Psoas muscle (tissue), 7 donors: ENCODE measurements at regions not wholly inside any gene's neighbourhood (a gene's known extent, or its start where the extent isn't known, plus 50 kb on each side); places are given as distances from the start of the nearest gene placed in this dataset.
"Not testable (repeated sequence)": the region's sequence is repeated elsewhere in the genome, so short reads cannot be mapped to it uniquely, and the experiment has no call there.

Experiments used
- ATAC-seq, 4 donors: fragments of 200-7000 bp; cut with Tn5 transposase; one replicate each; pipeline ENCODE4 v1.9.1; 2020; ENCODE audit warnings: moderate library complexity in 3 of 4, mild to moderate bottlenecking in 2 of 4
- DNase-seq, 2 donors: peaks; one replicate each; pipeline ENCODE4 v3.0.0-alpha.2; 2020
- H3K27ac ChIP-seq: fragments of 200-600 bp; one replicate; pipeline ENCODE4 v1.8.0; 2022
- H3K27me3 ChIP-seq, 3 donors: fragments of 200-600 bp in 1 of 3; one replicate each; pipeline versions ENCODE4 v1.6.1 to v1.8.0; 2013 to 2022; ENCODE audit warnings: low read length in 2 of 3, mild to moderate bottlenecking in 2 of 3, moderate library complexity in 1 of 3; ENCODE audit not compliant: insufficient read depth in 3 of 3
- H3K36me3 ChIP-seq, 2 donors: fragments of 200-600 bp in 1 of 2; one replicate each; pipeline versions ENCODE4 v1.6.1 to v1.8.0; 2013 to 2022; ENCODE audit warnings: low read depth in 1 of 2, mild to moderate bottlenecking in 1 of 2, moderate library complexity in 1 of 2; ENCODE audit not compliant: insufficient read depth in 1 of 2
- H3K4me1 ChIP-seq: fragments of 200-600 bp; one replicate; pipeline ENCODE4 v1.8.0; 2022
- H3K4me3 ChIP-seq: fragments of 200-600 bp; one replicate; pipeline ENCODE4 v1.8.0; 2022; ENCODE audit warnings: mild to moderate bottlenecking
- H3K9me3 ChIP-seq: fragments of 200-600 bp; one replicate; pipeline ENCODE4 v1.8.0; 2022
- WGBS, 3 donors: extraction: QIAGEN DNeasy Blood & Tissue Kit; methylation state at CpG; one replicate each; pipeline versions ENCODE4 v1.1.6 to v1.1.7; 2013; 5-methylcytosine and 5-hydroxymethylcytosine counted together
- intact Hi-C, 2 donors: fragments of 100-400 bp; cut with DNase I; formaldehyde crosslinking; loops; one replicate each; pipeline versions ENCODE4 v1.11.0 to v1.14.2; 2022
- TF ChIP-seq, protein P1 (sequence below): fragments of 200-600 bp; IDR thresholded peaks from one replicate; pipeline ENCODE4 v1.8.0; 2022; ENCODE audit warnings: antibody characterized with exemption
- donor health status: healthy with polysubstance abuse.
- donor health status: DM: no; HTN: no; CAD: no; lungs with moderate emphysema.
- donor health status: Bipolar disorder and iron deficiency.
- donor health status: healthy.
- donor health status: DM: yes; HTN: yes; CAD: no.
- donor health status: DM: no; HTN: no; CAD: no.
- donor health status: DM: yes; HTN: yes; CAD: no.

DNA sequence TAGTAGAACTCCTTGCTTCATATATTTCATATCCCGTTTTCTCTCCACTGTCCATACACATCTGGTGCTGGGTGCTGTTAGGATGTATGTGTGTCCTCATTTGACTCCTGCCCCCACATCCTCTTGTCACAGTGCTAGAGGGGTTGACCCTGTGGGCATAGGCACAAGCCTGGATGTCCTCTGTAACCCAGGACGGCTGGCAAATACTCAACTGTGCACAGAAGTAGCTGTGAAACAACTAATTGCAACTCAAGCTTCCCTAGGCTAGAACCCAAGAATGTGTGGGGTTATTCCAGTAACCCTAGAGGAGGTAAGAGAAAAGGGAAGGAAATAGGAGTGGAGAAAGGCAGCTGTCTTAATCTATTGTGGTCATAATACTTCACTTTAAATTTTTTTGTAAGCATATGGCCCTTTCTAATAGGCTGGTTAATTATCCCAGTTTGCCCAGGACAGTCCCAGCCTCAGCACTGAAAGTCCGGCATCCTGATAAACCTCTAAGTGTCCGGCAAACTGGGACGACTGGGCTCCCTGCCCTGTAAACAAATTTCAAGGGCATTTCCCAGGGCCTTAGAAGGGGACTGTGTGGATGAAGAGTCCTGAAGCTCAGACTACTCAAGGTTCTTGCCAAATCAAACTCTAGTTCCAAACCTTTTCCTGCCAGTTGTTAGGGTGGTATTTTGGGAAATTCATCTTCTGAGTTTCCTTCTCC, 283.2 kb upstream of the CELF2 start:
- no peak for DNase-seq
- no peaks in the 10 kb centered on the region for H3K36me3 ChIP-seq
- ATAC-seq, result no peak
- WGBS, 3 donors, result 44 to 62% (median 49%) methylated on average over 5 of the region's 5 CpGs
- no peaks in the 10 kb centered on the region for H3K9me3 ChIP-seq
- no peak overlapping the region for H3K27ac ChIP-seq
- H3K4me1 ChIP-seq, result no peaks in the 10 kb centered on the region
- no peaks in the 10 kb centered on the region for H3K27me3 ChIP-seq
- no peak overlapping the region for H3K4me3 ChIP-seq
- TF ChIP-seq, protein P1, sequence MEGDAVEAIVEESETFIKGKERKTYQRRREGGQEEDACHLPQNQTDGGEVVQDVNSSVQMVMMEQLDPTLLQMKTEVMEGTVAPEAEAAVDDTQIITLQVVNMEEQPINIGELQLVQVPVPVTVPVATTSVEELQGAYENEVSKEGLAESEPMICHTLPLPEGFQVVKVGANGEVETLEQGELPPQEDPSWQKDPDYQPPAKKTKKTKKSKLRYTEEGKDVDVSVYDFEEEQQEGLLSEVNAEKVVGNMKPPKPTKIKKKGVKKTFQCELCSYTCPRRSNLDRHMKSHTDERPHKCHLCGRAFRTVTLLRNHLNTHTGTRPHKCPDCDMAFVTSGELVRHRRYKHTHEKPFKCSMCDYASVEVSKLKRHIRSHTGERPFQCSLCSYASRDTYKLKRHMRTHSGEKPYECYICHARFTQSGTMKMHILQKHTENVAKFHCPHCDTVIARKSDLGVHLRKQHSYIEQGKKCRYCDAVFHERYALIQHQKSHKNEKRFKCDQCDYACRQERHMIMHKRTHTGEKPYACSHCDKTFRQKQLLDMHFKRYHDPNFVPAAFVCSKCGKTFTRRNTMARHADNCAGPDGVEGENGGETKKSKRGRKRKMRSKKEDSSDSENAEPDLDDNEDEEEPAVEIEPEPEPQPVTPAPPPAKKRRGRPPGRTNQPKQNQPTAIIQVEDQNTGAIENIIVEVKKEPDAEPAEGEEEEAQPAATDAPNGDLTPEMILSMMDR, result no peak
- intact Hi-C loops, result no loop called here

DNA sequence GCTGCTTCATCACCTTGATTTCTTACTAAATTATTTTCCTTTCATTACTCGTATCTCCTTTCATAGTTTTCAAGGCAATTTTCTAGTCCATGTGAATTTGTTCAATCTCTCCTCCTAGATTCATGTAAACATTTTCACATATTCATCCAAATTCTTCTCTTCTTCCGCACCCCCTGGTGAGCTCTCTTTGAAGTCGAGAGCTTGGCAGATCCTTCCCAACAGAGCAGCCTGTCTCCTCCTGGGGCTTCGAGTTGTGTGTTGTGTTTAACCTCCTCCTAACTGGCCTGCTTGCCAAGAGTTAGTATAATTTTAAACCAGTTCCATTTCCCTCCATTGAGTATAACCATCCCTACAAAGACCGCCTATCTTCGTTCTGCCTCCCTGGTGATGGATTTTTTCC, 272.4 kb upstream of the CELF2 start:
- Histone ChIP-seq H3K36me3 (no peaks in the 10 kb centered on the region), H3K27ac (no peak overlapping the region), H3K9me3 (no peaks in the 10 kb centered on the region), H3K4me3 (no peak overlapping the region), H3K4me1 (no peaks in the 10 kb centered on the region), H3K27me3 (no peaks in the 10 kb centered on the region)
- ATAC-seq, result no peak
- intact Hi-C loops, result no loop called here
- 75 to 77% (median 76%) methylated on average over 6 of the region's 6 CpGs for WGBS, 3 donors
- no peak for DNase-seq
- TF ChIP-seq, protein P1, result no peak

DNA sequence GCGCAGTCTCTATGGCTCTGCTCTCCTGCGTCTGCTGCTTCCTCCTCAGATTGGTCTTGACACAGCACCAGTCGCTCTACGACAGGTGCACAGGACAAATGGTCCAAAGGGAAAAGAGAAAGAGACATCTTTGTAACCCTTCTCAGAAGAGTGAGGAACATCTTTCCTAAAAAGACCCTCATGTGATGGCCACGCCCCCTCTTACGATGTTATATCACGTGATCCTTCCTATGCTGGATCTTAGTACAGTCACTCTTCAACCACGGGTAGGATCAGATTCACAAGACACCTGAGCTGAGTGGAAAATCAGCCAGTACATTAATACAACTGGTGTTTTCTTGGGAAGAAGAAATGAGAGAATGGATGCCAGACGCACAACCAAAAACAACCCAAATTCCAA, 262.2 kb upstream of the CELF2 start:
- H3K4me1 ChIP-seq, result no peaks in the 10 kb centered on the region
- H3K27me3 ChIP-seq, result no peaks in the 10 kb centered on the region
- H3K4me3 ChIP-seq, result no peak overlapping the region
- DNase-seq (no peak), ATAC-seq (no peak)
- H3K9me3 ChIP-seq, result no peaks in the 10 kb centered on the region
- no peak overlapping the region for H3K27ac ChIP-seq
- WGBS, 3 donors, result 77 to 94% (median 80%) methylated on average over 9 of the region's 9 CpGs
- TF ChIP-seq, protein P1, result no peak
- intact Hi-C loops, result no loop called here
- H3K36me3 ChIP-seq, result no peaks in the 10 kb centered on the region

DNA sequence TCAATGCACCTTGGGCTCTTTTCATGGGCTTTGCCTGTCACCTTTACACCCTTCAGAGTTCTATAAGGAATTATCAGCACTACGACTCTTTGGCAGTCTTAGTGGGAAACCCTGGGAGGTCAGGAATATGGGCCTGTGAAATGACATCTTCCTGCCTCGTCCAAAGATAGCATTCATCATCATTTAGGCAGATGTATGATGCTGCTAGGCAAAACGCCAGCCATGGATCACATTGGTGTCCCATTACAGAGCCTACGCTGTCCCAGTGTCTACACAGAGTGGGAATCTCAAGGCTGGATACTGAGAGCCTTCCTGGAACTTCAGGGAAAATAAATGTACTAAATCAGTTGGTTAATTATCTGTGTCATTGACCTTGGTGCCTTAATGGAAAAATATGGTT, 259.4 kb upstream of the CELF2 start:
- Histone ChIP-seq H3K27me3 (no peaks in the 10 kb centered on the region), H3K4me1 (no peaks in the 10 kb centered on the region), H3K4me3 (no peak overlapping the region), H3K9me3 (no peaks in the 10 kb centered on the region), H3K36me3 (no peaks in the 10 kb centered on the region), H3K27ac (no peak overlapping the region)
- intact Hi-C loops, result no loop called here
- no peak for DNase-seq
- 25 to 30% (median 26%) methylated on average over 4 of the region's 4 CpGs for WGBS, 3 donors
- TF ChIP-seq, protein P1, result no peak
- ATAC-seq, result peak in 2 of 4 donors; percentile 47 to 67

DNA sequence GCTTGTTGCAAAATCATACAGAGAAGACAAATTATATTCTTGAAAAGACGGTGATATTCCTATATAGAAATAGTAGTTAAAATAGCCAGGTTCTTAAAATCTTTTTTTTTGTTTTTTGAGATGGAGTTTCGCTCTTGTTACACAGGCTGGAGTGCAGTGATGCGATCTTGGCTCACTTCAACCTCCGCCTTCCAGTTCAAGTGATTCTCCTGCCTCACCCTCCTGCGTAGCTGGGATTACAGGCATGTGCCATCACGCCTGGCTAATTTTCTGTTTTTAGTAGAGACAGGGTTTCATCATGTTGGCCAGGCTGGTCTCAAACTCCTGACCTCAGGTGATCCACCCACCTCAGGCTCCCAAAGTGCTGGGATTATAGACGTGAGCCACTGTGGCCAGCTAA, 257.9 kb upstream of the CELF2 start:
- intact Hi-C loops, H3K36me3 ChIP-seq, ATAC-seq, H3K4me1 ChIP-seq, H3K9me3 ChIP-seq, H3K27me3 ChIP-seq, DNase-seq, H3K27ac ChIP-seq, H3K4me3 ChIP-seq: not testable (repeated sequence)
- WGBS, 3 donors, result 92 to 95% (median 93%) methylated on average over 7 of the region's 7 CpGs
